HepG2 (cell line): ENCODE measurements at regions not wholly inside any gene's neighbourhood (a gene's known extent, or its start where the extent isn't known, plus 50 kb on each side); places are given as distances from the start of the nearest gene placed in this dataset.
A peak's percentile ranks its signal among the peaks of the same experiment; 100 is the strongest.

ENCODE experiments used
- CEBPB ChIP-seq: IDR thresholded peaks from 2 replicates; pipeline ENCODE4 v1.6.1; 2011; ENCODE audit warnings: low read depth, low read length, improper control_type of control experiment, borderline replicate concordance
- FOXA1 ChIP-seq, 2 experiments: fragments of 450-650 bp in 1 of 2; sonication (generic) in 1 of 2; formaldehyde crosslinking in 1 of 2; IDR thresholded peaks; 2 replicates each; pipeline versions ENCODE4 v1.4.0 to v1.6.1; 2016 to 2020; ENCODE audit warnings: missing genetic modification reagents in 1 of 2
- FOXO1 ChIP-seq: sonication (generic); formaldehyde crosslinking; IDR thresholded peaks from 2 replicates; pipeline ENCODE4 v1.4.0; 2020; ENCODE audit warnings: missing genetic modification reagents
- FOXP1 ChIP-seq, 2 experiments: fragments of 450-650 bp in 1 of 2; IDR thresholded peaks; 2 replicates each; pipeline ENCODE4 v1.6.1; 2017 to 2018; ENCODE audit warnings: antibody characterized with exemption in 1 of 2
- HDAC2 ChIP-seq: sonication (generic); formaldehyde crosslinking; IDR thresholded peaks from 2 replicates; pipeline ENCODE4 v1.4.0; 2020; ENCODE audit warnings: missing genetic modification reagents
- HIVEP1 ChIP-seq: sonication (generic); formaldehyde crosslinking; IDR thresholded peaks from 2 replicates; pipeline ENCODE4 v1.4.0; 2020; ENCODE audit warnings: mild to moderate bottlenecking, missing genetic modification reagents
- KDM5A ChIP-seq: fragments of 200-600 bp; sonication (generic); IDR thresholded peaks from 2 replicates; pipeline ENCODE4 v1.7.0; 2018; ENCODE audit warnings: antibody characterized with exemption, mild to moderate bottlenecking, low read length, borderline replicate concordance
- MIXL1 ChIP-seq: IDR thresholded peaks from 2 replicates; pipeline ENCODE4 v1.6.1; 2016
- NFIC ChIP-seq: IDR thresholded peaks from 2 replicates; pipeline ENCODE4 v1.6.1; 2012; ENCODE audit warnings: mild to moderate bottlenecking, low read length, inconsistent platforms
- RARG ChIP-seq: sonication (generic); formaldehyde crosslinking; IDR thresholded peaks from 2 replicates; pipeline ENCODE4 v1.4.0; 2020; ENCODE audit warnings: low read depth, mild to moderate bottlenecking, missing genetic modification reagents
- TBL1XR1 ChIP-seq: fragments of 150-350 bp; IDR thresholded peaks from 2 replicates; pipeline ENCODE4 v1.6.1; 2014; ENCODE audit warnings: borderline replicate concordance, low read length; ENCODE audit not compliant: partially characterized antibody
- THYN1 ChIP-seq: sonication (generic); formaldehyde crosslinking; IDR thresholded peaks from 2 replicates; pipeline ENCODE4 v1.8.1; 2023; ENCODE audit warnings: low read depth, mild to moderate bottlenecking, moderate library complexity, missing genetic modification reagents, borderline replicate concordance
- ZNF234 ChIP-seq: sonication (generic); formaldehyde crosslinking; conservative IDR thresholded peaks from 2 replicates; pipeline ENCODE4 v1.5.1; 2020; ENCODE audit warnings: mild to moderate bottlenecking, missing genetic modification reagents
- ZNF44 ChIP-seq: sonication (generic); formaldehyde crosslinking; IDR thresholded peaks from 2 replicates; pipeline ENCODE4 v1.5.1; 2020; ENCODE audit warnings: mild to moderate bottlenecking, missing genetic modification reagents
- ZNF569 ChIP-seq: sonication (generic); formaldehyde crosslinking; IDR thresholded peaks from 2 replicates; pipeline ENCODE4 v1.5.0; 2020; ENCODE audit warnings: mild to moderate bottlenecking, missing genetic modification reagents, moderate library complexity, borderline replicate concordance
- TF ChIP-seq, protein P1 (sequence below): sonication (generic); formaldehyde crosslinking; IDR thresholded peaks from 2 replicates; pipeline ENCODE4 v1.4.0; 2020; ENCODE audit warnings: missing genetic modification reagents, borderline replicate concordance
- TF ChIP-seq, protein P2 (sequence below): IDR thresholded peaks from 2 replicates; pipeline ENCODE4 v1.6.1; 2016; ENCODE audit warnings: low read depth, missing genetic modification reagents, missing compliant biosample characterization
- TF ChIP-seq, protein P3 (sequence below): sonication (generic); formaldehyde crosslinking; IDR thresholded peaks from 2 replicates; pipeline ENCODE4 v1.4.0; 2020; ENCODE audit warnings: missing genetic modification reagents

DNA sequence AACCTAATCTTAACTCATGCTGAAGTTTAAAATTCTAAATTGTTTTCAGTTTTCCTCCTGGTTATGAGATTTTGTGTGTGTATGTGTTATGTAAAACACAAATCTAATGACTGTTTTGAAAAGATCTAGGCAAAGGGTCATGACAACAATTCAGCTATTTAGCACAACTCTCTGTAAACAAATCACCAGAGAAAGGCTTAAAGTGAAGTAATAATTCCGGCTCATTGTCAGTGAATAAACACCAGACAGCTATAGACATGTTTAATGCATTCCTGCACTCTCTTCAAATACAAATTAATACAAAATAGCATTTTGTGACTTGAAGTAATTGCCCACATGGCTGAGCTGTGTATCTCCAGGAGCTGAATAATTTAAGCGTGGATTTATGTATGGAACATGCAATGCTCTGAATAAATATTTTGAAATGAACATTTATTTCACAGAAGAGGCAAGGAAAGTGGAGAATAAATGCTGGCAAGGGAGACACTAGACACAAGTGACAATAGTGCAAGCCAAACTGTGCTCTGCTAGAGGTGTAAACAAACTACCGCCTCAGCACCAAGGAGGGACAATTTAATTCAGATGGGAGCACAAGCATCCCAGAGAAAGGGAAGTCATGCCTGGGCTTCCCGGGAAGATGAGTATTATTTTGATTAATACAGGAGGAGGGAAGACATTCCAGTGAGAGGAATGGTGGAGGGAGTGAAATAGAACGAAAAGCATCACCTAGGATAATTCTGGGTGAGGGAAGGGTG, 133.6 kb upstream of the XPO1 start (continued):
- TF ChIP-seq ZNF234 (CRISPR knock-in tag) (no peak), FOXP1 (IDR thresholded peaks at IDR 0.05) (peak; percentile 55; the same call in 1 of the 2 replicates), FOXP1 (CRISPR knock-in tag; IDR thresholded peaks at IDR 0.05) (peak; percentile 88), HDAC2 (0 out of 2 replicates have a peak, but pooled peaks have one; percentile 20), NFIC (peak; percentile 41; the same call in 1 of the 2 replicates), CEBPB (peak; percentile 15; the same call in 1 of the 2 replicates), ZNF569 (CRISPR knock-in tag) (no peak), THYN1 (CRISPR knock-in tag) (no peak), HIVEP1 (CRISPR knock-in tag) (no peak), FOXA1 (IDR thresholded peaks at IDR 0.05) (no peak), FOXA1 (CRISPR knock-in tag; IDR thresholded peaks at IDR 0.05) (peak; percentile 37; the same call in 1 of the 2 replicates), FOXO1 (CRISPR knock-in tag) (peak; percentile 39; the same call in 1 of the 2 replicates), ZNF44 (CRISPR knock-in tag) (no peak), KDM5A (no peak), TBL1XR1 (peak; percentile 84), MIXL1 (peak; percentile 57; the same call in 1 of the 2 replicates), RARG (no peak)
- TF ChIP-seq, protein P1, sequence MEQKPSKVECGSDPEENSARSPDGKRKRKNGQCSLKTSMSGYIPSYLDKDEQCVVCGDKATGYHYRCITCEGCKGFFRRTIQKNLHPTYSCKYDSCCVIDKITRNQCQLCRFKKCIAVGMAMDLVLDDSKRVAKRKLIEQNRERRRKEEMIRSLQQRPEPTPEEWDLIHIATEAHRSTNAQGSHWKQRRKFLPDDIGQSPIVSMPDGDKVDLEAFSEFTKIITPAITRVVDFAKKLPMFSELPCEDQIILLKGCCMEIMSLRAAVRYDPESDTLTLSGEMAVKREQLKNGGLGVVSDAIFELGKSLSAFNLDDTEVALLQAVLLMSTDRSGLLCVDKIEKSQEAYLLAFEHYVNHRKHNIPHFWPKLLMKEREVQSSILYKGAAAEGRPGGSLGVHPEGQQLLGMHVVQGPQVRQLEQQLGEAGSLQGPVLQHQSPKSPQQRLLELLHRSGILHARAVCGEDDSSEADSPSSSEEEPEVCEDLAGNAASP = 0 out of 2 replicates have a peak, but pooled peaks have one; percentile 34
- TF ChIP-seq, protein P2, sequence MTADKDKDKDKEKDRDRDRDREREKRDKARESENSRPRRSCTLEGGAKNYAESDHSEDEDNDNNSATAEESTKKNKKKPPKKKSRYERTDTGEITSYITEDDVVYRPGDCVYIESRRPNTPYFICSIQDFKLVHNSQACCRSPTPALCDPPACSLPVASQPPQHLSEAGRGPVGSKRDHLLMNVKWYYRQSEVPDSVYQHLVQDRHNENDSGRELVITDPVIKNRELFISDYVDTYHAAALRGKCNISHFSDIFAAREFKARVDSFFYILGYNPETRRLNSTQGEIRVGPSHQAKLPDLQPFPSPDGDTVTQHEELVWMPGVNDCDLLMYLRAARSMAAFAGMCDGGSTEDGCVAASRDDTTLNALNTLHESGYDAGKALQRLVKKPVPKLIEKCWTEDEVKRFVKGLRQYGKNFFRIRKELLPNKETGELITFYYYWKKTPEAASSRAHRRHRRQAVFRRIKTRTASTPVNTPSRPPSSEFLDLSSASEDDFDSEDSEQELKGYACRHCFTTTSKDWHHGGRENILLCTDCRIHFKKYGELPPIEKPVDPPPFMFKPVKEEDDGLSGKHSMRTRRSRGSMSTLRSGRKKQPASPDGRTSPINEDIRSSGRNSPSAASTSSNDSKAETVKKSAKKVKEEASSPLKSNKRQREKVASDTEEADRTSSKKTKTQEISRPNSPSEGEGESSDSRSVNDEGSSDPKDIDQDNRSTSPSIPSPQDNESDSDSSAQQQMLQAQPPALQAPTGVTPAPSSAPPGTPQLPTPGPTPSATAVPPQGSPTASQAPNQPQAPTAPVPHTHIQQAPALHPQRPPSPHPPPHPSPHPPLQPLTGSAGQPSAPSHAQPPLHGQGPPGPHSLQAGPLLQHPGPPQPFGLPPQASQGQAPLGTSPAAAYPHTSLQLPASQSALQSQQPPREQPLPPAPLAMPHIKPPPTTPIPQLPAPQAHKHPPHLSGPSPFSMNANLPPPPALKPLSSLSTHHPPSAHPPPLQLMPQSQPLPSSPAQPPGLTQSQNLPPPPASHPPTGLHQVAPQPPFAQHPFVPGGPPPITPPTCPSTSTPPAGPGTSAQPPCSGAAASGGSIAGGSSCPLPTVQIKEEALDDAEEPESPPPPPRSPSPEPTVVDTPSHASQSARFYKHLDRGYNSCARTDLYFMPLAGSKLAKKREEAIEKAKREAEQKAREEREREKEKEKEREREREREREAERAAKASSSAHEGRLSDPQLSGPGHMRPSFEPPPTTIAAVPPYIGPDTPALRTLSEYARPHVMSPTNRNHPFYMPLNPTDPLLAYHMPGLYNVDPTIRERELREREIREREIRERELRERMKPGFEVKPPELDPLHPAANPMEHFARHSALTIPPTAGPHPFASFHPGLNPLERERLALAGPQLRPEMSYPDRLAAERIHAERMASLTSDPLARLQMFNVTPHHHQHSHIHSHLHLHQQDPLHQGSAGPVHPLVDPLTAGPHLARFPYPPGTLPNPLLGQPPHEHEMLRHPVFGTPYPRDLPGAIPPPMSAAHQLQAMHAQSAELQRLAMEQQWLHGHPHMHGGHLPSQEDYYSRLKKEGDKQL (CRISPR knock-in tag) = 0 out of 2 replicates have a peak, but pooled peaks have one; percentile 49
- TF ChIP-seq, protein P3, sequence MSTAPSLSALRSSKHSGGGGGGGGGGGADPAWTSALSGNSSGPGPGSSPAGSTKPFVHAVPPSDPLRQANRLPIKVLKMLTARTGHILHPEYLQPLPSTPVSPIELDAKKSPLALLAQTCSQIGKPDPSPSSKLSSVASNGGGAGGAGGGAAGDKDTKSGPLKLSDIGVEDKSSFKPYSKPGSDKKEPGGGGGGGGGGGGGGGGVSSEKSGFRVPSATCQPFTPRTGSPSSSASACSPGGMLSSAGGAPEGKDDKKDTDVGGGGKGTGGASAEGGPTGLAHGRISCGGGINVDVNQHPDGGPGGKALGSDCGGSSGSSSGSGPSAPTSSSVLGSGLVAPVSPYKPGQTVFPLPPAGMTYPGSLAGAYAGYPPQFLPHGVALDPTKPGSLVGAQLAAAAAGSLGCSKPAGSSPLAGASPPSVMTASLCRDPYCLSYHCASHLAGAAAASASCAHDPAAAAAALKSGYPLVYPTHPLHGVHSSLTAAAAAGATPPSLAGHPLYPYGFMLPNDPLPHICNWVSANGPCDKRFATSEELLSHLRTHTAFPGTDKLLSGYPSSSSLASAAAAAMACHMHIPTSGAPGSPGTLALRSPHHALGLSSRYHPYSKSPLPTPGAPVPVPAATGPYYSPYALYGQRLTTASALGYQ (CRISPR knock-in tag) = no peak
